AG04450 (cell line): ENCODE measurements at regions not wholly inside any gene's neighbourhood (a gene's known extent, or its start where the extent isn't known, plus 50 kb on each side); places are given as distances from the start of the nearest gene placed in this dataset.
A peak's percentile ranks its signal among the peaks of the same experiment; 100 is the strongest.

Experiments
- CTCF ChIA-PET: fragments of 300-600, 350-600 bp; formaldehyde crosslinking; extraction: SDS; loops from one replicate; lab custom pipeline; 2022; ENCODE audit warnings: antibody characterized with exemption, inconsistent platforms; lab: Charles Lee
- POLR2A ChIA-PET: fragments of 350-600 bp; formaldehyde crosslinking; extraction: SDS; loops from one replicate; lab custom pipeline; 2021; ENCODE audit warnings: antibody characterized with exemption, inconsistent platforms; lab: Yijun Ruan, JAX
- DNase-seq: peaks from one replicate; pipeline ENCODE4 v3.0.0-alpha.2; 2011; ENCODE audit warnings: low read depth, low spot score
- H3K27ac ChIP-seq: one replicate; pipeline ENCODE4 v1.5.1; 2012; ENCODE audit warnings: low read depth, low read length, control low read depth
- H3K27me3 ChIP-seq: one replicate; pipeline ENCODE4 v1.6.0; 2012; ENCODE audit warnings: low read length; ENCODE audit not compliant: control insufficient read depth, insufficient read depth
- H3K4me3 ChIP-seq: 2 replicates; pipeline ENCODE4 v1.5.1; 2011; ENCODE audit warnings: mild to moderate bottlenecking, low read depth, low read length, control low read depth
- H3K9me3 ChIP-seq: 2 replicates; pipeline ENCODE4 v1.5.1; 2012; ENCODE audit warnings: low read length; ENCODE audit not compliant: control insufficient read depth, insufficient read depth
- CTCF ChIP-seq: IDR thresholded peaks from 2 replicates; pipeline ENCODE4 v1.5.1; 2011; ENCODE audit warnings: low read depth, low read length, control low read depth, inconsistent platforms

DNA sequence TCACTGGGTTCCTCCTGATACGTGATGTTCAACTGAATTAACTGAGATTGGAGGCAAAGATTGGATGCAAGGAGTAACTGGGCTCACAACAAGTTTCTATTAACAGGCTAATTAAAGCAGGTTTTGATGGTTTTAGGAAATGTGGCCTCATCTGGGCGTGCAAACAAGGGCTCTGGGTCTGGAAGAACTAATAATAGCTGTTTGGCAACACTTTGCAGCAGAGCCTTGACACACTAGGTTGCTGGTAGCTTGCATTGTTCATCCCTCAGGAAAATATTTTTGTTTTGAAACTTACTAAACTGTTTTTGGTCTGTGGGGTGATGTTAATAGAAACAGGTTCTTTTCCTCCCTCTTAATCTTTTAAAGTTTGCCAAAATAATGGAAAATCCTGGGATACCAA is 117.2 kb upstream of the CD93 start:
- ChIA-PET POLR2A (no interaction called here), CTCF (no interaction called here)
- Histone ChIP-seq H3K9me3 (no peaks in the 10 kb centered on the region), H3K4me3 (no peak overlapping the region), H3K27ac (no peak overlapping the region), H3K27me3 (peaks cover 47% of the 10 kb centered on the region)
- no peak for TF ChIP-seq CTCF
- no peak for DNase-seq

DNA sequence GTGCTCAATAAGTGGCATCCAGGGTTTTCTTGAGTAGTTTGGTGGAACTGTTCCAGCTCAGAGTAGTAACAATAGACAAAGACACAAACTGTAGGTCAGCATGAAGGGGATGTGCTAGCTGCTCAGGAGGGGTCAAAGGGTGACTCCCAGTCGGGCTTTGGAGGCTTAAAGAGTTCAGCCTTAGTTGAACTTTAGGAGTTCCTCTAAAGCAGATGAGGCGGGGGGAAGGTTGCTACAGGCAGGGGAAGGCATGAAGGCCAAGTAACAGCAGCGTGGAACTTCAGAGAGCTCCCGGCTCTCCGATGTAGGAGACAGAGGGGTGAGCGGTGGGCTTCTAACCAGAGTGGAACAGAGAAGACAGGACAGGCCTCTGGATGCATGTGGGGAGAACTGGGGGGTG is 115.5 kb upstream of the CD93 start:
- Histone ChIP-seq H3K4me3 (no peak overlapping the region), H3K27me3 (peaks cover 44% of the 10 kb centered on the region), H3K27ac (no peak overlapping the region), H3K9me3 (no peaks in the 10 kb centered on the region)
- CTCF ChIA-PET: no interaction called here
- POLR2A ChIA-PET: no interaction called here
- TF ChIP-seq CTCF: no peak
- no peak for DNase-seq

GRCh38 chr20:23200914-23201313 is 114.8 kb upstream of the CD93 start:
- TF ChIP-seq CTCF: peak; percentile 37
- no peak overlapping the region for H3K27ac ChIP-seq
- ChIA-PET POLR2A (no interaction called here), CTCF (no interaction called here)
- no peaks in the 10 kb centered on the region for H3K9me3 ChIP-seq
- H3K4me3 ChIP-seq: no peak overlapping the region
- H3K27me3 ChIP-seq: peaks cover 41% of the 10 kb centered on the region
- DNase-seq: no peak

DNA sequence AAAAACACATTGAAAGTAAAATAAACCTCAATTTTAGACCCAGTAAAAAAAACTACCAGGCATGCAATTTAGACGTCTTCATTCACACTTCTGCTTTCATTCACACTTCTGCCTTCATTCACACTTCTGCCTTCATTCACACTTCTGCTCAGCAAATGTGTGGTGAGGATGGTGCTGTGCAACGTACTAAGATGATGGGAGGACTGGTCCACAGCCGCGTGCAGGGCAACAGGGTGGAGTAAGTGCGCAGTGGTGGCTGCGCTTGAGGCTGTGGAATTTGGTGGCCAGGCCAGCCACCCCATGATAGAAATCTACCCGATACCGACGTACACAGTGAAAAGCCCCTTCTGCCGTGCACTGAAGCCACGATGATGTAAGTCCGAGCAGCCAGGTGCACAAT is 114.3 kb upstream of the CD93 start:
- no peak for TF ChIP-seq CTCF
- ChIA-PET CTCF (no interaction called here), POLR2A (no interaction called here)
- Histone ChIP-seq H3K27me3 (peaks cover 36% of the 10 kb centered on the region), H3K4me3 (no peak overlapping the region), H3K27ac (no peak overlapping the region), H3K9me3 (no peaks in the 10 kb centered on the region)
- no peak for DNase-seq

DNA sequence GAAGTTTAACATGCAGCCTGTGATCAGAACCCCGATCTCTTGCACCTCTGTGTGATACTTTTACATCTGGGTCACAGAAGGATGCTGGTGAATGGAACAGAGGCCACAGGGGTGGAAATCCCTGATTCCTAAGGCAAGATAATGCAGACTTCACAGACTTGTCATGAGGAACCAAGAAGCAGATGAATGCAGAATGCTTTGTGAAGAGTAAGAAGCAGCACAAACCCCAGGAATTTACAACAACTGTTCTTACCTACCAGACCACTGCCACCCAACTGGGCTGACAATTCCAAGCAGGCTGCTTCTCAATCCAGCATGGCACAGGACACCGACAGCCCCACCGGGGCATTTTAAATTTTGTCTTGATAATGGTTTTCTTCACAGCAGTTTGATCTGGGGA is 113.2 kb upstream of the CD93 start:
- Histone ChIP-seq H3K27me3 (peaks cover 26% of the 10 kb centered on the region), H3K4me3 (no peak overlapping the region), H3K27ac (no peak overlapping the region), H3K9me3 (no peaks in the 10 kb centered on the region)
- DNase-seq: no peak
- ChIA-PET CTCF (no interaction called here), POLR2A (no interaction called here)
- TF ChIP-seq CTCF: no peak
